ENCODE measurements at regions not wholly inside any gene's neighbourhood (a gene's known extent, or its start where the extent isn't known, plus 50 kb on each side); places are given as distances from the start of the nearest gene placed in this dataset.

DNA sequence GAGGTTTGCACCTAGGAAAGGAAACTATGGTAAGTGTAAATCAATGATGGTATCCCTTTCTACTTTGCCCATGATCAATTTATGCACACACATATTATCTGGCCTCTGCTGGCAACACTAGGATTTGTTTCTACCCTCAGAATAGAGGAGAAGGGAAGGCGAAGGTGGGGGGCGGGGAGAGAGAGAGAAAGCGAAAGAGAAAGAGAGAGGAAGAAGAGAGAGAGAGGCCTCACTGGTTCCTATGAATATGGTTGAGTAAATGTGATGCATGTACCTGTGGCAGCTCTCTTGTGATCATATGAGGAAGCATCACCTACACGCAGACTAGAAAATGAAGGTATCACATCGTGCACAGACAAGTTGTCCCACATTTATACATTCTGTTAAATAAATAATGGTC is 882.0 kb upstream of the SLITRK6 start:
- no peak overlapping the region for H3K4me3 ChIP-seq (ENCODE audit: low read length in 3 of 3)
- H3K27me3 ChIP-seq (ENCODE audit: control insufficient read depth, insufficient read depth, low read length), result no peaks in the 10 kb centered on the region
- H3K27ac ChIP-seq (ENCODE audit: low read depth in 2 of 2, low read length in 2 of 2), result no peak overlapping the region
- no peak for TF ChIP-seq CTCF (IDR thresholded peaks at IDR 0.05; ENCODE audit: borderline replicate concordance, extremely low read depth, insufficient read depth)
- no peak for FAIRE-seq
- no peaks in the 10 kb centered on the region for H3K4me1 ChIP-seq (ENCODE audit: control insufficient read depth in 2 of 3, insufficient read depth in 2 of 3, low read depth in 1 of 3, low read length in 3 of 3)
- no peak overlapping the region for H3K9ac ChIP-seq (ENCODE audit: low read length in 3 of 3)
- H3K36me3 ChIP-seq (ENCODE audit: control insufficient read depth in 2 of 3, insufficient read depth in 3 of 3, low read length in 3 of 3), result no peaks in the 10 kb centered on the region
- no peak for DNase-seq
- H3K9me3 ChIP-seq (ENCODE audit: control insufficient read depth in 2 of 3, insufficient read depth in 1 of 3, low read length in 3 of 3), result no peaks in the 10 kb centered on the region
- intact Hi-C loops (cut with DNase I), result no loop called here

DNA sequence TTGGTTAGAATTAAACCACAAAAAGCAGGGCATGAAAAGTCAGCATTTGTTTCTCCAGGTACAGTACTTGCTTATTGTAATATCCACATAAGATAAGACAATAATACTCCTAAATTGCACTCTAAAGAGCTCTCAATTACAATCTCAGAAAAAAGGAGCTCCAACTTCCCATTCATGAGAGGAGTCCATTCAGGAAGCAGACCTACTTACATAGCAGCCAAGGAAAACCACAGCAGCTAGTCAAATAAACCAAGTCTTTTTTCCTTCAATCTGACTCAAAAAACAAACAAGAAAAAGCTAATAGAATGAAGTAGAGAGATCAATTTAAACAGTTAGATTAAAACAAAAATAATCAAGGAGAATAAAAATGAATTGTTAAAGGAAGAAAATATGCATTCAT is 885.2 kb upstream of the SLITRK6 start:
- intact Hi-C loops (cut with DNase I), result no loop called here
- H3K9me3 ChIP-seq (ENCODE audit: control insufficient read depth in 2 of 3, insufficient read depth in 1 of 3, low read length in 3 of 3), result no peaks in the 10 kb centered on the region
- H3K9ac ChIP-seq (ENCODE audit: low read length in 3 of 3), result no peak overlapping the region
- no peak overlapping the region for H3K27ac ChIP-seq (ENCODE audit: low read depth in 2 of 2, low read length in 2 of 2)
- H3K4me1 ChIP-seq (ENCODE audit: control insufficient read depth in 2 of 3, insufficient read depth in 2 of 3, low read depth in 1 of 3, low read length in 3 of 3), result no peaks in the 10 kb centered on the region
- H3K27me3 ChIP-seq (ENCODE audit: control insufficient read depth, insufficient read depth, low read length), result no peaks in the 10 kb centered on the region
- no peak for TF ChIP-seq CTCF (IDR thresholded peaks at IDR 0.05; ENCODE audit: borderline replicate concordance, extremely low read depth, insufficient read depth)
- no peak overlapping the region for H3K4me3 ChIP-seq (ENCODE audit: low read length in 3 of 3)
- no peaks in the 10 kb centered on the region for H3K36me3 ChIP-seq (ENCODE audit: control insufficient read depth in 2 of 3, insufficient read depth in 3 of 3, low read length in 3 of 3)
- no peak for FAIRE-seq
- no peak for DNase-seq

DNA sequence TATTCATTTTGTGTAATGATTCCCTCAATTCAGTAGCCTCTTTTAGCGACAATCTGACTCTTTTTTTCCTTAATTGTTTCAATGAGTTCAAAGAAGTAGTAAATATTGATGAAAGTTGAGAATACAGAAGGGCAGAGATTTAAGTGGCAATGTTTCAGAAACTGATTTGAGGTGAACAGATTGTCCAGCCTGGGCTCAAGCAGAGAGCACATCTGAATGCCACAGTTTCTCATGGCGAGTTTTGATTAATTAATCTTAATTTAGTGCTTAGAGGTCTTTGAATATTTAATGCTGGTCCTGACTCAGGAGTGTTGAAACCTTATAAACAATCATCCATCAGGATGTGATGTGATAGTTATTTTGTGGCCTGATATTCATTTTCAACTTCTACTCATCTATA is 890.7 kb upstream of the SLITRK6 start:
- TF ChIP-seq CTCF (IDR thresholded peaks at IDR 0.05; ENCODE audit: borderline replicate concordance, extremely low read depth, insufficient read depth), result no peak
- DNase-seq (no peak), FAIRE-seq (no peak)
- intact Hi-C loops (cut with DNase I), result no loop called here
- Histone ChIP-seq H3K9me3 (ENCODE audit: control insufficient read depth in 2 of 3, insufficient read depth in 1 of 3, low read length in 3 of 3) (no peaks in the 10 kb centered on the region), H3K9ac (ENCODE audit: low read length in 3 of 3) (no peak overlapping the region), H3K36me3 (ENCODE audit: control insufficient read depth in 2 of 3, insufficient read depth in 3 of 3, low read length in 3 of 3) (no peaks in the 10 kb centered on the region), H3K27ac (ENCODE audit: low read depth in 2 of 2, low read length in 2 of 2) (no peak overlapping the region), H3K27me3 (ENCODE audit: control insufficient read depth, insufficient read depth, low read length) (no peaks in the 10 kb centered on the region), H3K4me1 (ENCODE audit: control insufficient read depth in 2 of 3, insufficient read depth in 2 of 3, low read depth in 1 of 3, low read length in 3 of 3) (no peaks in the 10 kb centered on the region), H3K4me3 (ENCODE audit: low read length in 3 of 3) (no peak overlapping the region)

DNA sequence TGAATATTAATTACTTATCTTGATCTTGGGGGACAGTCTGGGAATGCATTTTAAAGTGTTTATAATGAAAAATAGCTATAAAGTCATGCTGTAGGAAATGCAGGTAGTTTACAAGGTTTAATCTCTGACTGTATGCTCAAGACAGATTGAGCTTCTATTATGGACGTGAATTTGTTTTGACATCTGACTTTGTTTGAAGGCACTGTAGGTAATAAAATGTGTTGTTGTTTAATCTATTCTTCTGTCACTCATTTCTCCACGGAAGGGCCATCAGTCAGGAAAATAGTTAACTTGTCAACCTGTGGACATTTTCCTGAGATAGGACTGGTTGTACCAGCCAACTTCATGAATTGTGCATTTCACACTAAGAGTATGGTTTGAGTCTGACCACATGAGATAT is 893.1 kb upstream of the SLITRK6 start:
- no peaks in the 10 kb centered on the region for H3K36me3 ChIP-seq (ENCODE audit: control insufficient read depth in 2 of 3, insufficient read depth in 3 of 3, low read length in 3 of 3)
- no peaks in the 10 kb centered on the region for H3K4me1 ChIP-seq (ENCODE audit: control insufficient read depth in 2 of 3, insufficient read depth in 2 of 3, low read depth in 1 of 3, low read length in 3 of 3)
- no peak for FAIRE-seq
- H3K27ac ChIP-seq (ENCODE audit: low read depth in 2 of 2, low read length in 2 of 2), result no peak overlapping the region
- no peak overlapping the region for H3K4me3 ChIP-seq (ENCODE audit: low read length in 3 of 3)
- no peaks in the 10 kb centered on the region for H3K27me3 ChIP-seq (ENCODE audit: control insufficient read depth, insufficient read depth, low read length)
- no peak for TF ChIP-seq CTCF (IDR thresholded peaks at IDR 0.05; ENCODE audit: borderline replicate concordance, extremely low read depth, insufficient read depth)
- no peak for DNase-seq
- H3K9me3 ChIP-seq (ENCODE audit: control insufficient read depth in 2 of 3, insufficient read depth in 1 of 3, low read length in 3 of 3), result no peaks in the 10 kb centered on the region
- no peak overlapping the region for H3K9ac ChIP-seq (ENCODE audit: low read length in 3 of 3)
- intact Hi-C loops (cut with DNase I), result no loop called here

All from kidney (tissue), 13 donors.